NCI-H446 (cell line): ENCODE measurements at regions not wholly inside any gene's neighbourhood (a gene's known extent, or its start where the extent isn't known, plus 50 kb on each side); places are given as distances from the start of the nearest gene placed in this dataset.

ENCODE experiments used
- DNase-seq, 2 experiments: peaks; one replicate each; lab custom pipeline; 2025; lab: John Stamatoyannopoulos, UW

DNA sequence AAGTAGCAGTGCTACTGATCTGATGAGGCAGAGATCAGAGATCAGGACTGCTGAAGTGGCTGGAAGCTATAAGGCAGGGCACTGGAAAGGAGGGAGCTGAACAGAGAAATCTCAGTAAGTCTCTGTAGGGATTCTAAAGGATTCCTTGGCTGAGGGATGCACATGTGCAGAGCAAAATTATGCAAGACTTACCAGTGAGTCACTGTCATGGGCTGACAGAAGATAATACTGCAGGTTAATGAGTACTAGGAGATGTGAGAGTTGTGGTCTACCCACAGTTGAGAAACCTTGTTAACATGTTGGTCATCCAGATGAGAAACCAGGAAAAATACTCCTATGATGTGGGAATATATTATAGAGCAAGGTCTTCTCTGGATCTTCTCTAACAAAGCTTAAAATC lies 378.1 kb downstream of the HAPSTR1 start:
- DNase-seq = no peak

DNA sequence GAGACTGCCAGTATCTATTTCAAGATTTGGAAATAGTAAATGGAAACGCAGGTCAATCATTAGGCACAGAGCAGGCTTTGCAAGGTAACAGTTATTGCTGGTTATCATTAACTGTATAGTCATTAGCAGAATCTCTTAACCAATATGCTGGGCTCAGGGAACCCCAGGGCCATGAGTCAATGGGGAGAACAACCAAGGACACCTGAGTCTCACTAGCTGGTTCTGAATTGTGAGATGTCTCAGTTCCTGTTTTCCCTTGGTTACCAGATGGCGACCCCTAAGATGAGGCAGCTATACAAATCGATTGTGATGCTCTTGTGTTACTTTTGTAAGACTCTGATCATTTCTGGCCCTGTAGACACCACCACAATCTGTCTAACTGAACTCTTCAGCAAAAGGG lies 385.3 kb downstream of the HAPSTR1 start:
- no peak for DNase-seq

DNA sequence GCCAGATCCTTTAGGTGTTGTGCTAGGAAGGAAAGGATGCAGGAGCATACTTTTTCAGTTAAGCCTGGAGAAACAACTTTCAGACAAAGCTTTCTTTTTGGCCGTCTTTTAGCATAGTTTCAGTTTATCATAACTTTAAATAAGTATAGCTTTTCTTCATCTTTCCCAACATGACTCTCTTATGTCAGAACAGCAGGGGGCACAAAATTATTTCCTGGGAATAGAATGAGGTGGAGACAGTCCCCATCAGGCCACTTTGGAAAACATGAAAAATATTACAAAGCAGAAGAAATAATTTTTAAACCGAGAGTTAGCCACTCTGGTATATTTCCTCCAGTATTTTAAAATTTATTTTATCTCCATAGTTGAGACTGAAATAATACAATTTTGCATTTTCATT lies 387.6 kb downstream of the HAPSTR1 start:
- DNase-seq = no peak

DNA sequence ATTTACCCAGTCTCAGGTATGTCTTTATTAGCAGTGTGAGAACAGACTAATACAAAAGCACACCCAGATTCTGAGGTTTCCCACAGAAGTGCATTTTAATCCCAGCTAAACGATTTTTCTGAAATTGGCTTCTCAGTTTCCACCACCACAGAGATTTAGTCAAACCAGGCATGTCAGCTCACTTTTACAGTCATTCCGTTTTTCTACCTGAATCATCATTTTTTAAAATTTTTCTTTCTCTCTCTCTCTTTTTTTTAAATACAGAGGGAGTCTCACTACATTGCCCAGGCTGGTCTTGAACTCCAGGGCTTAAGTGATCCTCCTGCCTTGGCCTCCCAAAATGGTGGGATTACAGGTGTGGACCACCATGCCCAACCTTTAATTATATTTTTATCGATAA lies 389.1 kb downstream of the HAPSTR1 start:
- no peak for DNase-seq

DNA sequence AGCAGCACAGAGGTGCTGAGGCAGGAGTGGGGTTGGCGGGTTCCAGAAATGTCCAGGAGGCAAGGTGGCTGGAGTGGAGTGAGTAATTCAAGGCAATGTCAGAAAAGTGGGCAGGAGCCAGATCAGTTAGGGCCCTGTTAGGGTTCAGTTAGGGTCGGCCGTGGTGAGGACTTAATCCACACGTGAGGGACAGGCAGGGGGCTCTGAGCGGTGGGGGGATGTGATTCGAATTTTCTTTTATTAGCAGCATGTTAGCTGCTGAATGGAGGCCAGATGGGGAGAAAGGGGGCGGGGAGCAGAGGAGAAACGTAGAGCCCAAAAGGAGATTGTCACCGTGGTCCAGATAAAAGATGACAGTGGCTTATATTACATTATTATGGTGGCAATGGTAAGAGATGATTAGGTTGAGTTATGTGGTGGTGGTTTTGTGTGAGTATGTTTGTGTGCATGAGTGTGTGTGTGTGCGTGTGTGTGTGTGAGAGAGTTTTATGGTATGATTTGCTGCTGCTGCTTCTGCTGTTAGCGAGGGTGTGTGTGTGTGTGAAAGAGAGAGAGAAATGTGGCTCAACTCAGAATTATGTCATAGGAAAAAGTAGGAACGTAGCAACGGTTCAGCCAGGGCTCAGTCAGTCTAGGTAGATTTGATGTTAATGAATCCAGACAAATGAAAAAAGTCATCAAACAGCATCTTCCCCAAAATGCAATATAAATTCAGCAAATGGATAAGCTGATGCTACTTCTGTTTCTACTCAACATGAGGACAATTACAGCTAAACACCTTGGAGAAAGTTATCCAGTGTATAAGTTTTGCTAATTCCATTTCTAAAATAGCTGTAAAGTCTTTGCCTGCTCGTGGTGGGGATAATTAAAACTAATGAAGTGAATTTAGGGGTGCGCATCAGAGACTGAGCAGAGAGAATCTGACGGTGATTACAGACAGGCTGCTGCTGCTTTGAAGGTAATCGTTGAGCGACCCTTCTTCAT lies 390.6 kb downstream of the HAPSTR1 start:
- DNase-seq = no peak

DNA sequence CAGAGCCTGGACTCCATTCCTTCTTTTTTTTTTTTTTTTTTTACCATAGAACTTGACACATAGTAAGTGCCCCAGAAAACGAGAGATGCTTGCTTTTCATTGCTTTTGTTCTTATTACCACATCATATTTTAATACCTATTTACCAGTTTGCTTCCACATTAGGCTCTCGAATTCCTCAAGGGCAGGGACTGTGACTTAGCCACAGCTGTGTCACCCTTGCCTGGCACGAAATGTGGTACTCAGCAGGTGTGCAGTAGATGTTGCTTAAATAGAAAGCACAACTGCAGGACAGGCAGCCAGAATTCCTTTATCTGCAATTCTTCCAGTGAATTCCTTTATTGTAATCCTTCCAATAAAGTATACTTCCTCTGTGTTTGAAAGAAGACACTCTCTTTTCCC lies 393.0 kb downstream of the HAPSTR1 start:
- no peak for DNase-seq

DNA sequence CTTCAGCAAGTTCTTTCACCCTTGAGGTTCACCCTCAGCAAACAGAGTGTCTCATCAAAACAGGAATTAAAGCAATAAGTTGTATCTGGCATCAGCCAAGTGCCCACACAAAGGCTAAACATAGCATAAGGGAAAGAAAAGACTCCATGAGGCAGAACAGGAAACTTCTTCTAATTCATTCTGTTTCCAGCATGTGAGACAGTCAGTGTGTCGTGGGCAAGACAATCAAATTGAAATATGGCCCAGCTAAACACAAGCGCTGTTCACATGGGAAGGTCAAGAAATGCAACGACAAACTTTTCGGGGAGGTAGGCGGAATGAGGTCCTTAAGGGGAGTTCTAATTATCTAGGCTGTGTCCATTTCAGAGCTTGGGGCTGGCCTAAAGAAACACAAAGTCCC lies 393.4 kb downstream of the HAPSTR1 start:
- no peak for DNase-seq

GRCh38 chr16:9489835-9490467 lies 398.5 kb downstream of the HAPSTR1 start:
- no peak for DNase-seq

GRCh38 chr16:9495824-9496223 lies 404.4 kb downstream of the HAPSTR1 start:
- DNase-seq = no peak

GRCh38 chr16:9497750-9498149 lies 406.3 kb downstream of the HAPSTR1 start:
- no peak for DNase-seq

DNA sequence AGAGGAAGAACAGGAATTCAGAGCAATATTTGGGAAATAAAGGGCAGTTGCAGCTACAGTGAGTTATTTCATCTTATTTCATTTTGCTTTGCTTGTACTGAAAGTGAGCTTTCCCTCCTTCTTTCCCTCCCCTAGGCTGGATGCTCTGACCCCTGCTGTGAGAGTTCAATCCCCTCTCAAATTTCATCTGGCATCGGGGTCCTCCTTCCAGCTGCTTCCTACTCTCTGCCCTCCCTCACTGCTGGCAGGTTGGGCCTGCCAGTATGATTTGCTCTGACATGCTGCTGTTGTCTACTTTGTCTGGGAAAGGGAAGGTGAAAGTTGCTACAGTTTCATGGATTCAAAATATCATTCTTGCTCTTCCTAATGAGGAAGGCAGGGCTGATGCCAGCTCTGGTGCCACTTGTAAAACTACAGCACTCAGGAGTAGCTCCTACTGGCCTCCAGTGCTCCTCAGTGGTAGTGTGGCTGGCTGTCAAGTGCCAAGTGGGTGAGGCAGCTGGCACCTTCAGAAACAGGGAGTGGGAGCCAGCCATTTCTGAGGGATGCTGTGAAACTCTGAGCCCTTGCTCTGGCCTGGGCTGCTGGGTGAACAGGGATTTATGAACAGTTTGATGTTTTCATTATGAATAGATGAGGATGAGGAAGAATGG lies 408.6 kb downstream of the HAPSTR1 start:
- no peak for DNase-seq

GRCh38 chr16:9500872-9501271 lies 409.4 kb downstream of the HAPSTR1 start:
- DNase-seq = no peak

DNA sequence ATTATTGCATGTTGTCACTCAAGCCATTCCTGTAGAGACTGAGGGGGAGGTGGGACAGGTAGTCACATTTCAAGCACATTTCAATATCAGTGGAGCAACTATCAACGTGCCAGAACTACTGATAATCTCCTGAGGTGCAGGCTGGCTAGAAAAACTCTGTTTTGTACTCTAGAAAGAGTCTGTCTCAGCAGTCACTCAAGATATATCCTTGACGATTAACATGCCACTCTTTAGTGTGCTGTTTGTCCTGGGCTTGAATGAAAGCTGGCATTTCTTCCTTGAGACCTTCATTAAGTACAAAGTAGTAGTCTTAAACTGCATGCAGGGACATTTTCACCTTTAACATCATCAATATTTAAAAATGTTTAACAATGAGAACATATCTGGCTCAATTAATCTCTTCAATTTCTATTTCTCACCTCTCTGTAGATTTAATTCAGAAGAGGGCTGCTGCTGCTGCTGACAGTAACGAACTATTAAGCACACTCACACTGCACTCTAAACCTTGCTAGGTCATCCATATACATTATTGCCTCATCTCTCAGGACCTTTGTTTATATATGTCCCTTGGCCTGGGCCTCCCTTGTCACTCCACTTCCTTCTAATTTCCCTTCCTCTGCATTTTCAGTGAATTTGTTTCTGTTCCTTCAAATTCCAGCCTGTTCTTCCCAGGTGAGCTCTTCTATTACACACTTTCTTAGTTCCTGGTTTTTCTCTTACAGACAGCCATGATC lies 412.0 kb downstream of the HAPSTR1 start:
- no peak for DNase-seq

- DNase-seq = no peak
These were observed 417.0 kb downstream of the HAPSTR1 start for GRCh38 chr16:9508328-9508936.

DNA sequence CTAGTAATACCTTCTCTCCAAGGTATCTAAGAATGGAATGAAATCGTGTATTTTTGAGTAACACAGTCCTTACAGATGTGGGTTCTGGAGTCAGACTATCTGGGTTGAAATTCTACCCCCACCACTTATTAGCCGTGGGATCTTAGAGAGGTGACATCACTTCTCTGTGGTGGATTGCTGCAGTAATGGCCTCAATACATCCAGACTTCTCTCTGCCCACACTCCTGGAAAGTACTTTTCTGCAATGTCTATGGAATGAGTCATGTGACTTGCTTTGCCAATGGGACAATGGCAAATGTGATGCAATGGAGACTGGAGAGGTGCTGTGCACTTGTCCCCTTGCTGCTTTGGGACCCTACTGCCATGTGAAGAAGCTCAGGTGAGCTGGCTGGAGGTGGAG lies 418.2 kb downstream of the HAPSTR1 start:
- DNase-seq = no peak

DNA sequence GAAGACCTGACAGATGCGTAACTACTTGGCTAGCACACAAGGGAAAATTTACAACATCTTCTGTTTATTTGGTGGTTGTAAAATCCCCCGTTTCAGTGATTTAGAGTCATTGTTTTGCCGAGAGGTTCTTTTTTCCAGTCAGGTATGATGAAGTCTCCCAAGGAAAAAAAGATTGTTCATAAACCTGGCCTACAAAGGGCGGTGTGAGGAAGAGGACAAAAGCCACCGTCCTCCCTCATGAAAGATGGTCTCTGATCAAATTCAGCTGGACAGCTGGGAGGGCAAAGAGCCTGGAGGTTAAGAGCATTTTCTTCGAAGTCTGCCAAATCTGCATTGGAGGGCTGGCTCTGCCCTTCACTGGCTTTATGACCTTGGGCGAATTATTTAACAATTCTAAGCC lies 419.9 kb downstream of the HAPSTR1 start:
- DNase-seq = no peak

DNA sequence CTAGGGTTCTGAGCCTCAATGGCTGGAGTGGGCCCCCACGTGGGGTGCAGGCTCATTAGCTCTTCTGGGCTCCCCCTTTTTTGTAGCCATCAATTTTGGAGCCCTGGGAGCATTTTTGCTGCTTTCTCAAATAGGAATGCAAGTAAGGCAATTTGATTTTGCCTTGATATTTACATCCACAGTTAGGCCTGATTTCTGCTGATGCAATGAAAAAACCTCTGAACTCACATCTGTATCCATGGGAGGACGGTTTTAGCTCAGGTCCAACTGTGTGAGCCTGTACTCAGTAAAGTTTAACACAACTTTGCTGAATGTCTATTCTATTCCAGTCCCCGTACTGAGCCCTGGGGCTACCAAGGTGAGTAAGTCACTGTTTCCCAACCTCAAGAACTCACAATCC lies 425.0 kb downstream of the HAPSTR1 start:
- DNase-seq = no peak

- DNase-seq = no peak
These were observed 426.6 kb downstream of the HAPSTR1 start for GRCh38 chr16:9518051-9518450.

DNA sequence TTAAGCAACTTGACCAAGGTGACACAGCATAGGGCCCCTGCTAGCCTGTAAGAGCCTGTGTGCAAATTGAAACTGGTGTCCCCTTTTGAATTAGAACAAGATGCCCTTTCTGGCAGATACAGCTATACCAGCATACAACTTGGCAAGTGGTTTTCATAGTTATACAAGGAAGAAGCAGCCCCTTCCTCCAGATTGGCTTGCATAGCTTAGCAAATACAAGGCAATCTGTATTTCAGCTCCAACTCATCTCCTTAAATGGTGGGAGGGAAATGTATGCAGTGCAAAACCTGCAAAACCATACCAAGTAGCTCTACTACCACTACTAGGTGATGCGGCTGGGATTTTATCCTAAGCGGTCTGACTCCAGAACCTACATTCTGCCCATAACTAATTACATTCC lies 427.1 kb downstream of the HAPSTR1 start:
- DNase-seq = no peak

- no peak for DNase-seq
These were observed 430.4 kb downstream of the HAPSTR1 start for GRCh38 chr16:9521749-9522370.

DNA sequence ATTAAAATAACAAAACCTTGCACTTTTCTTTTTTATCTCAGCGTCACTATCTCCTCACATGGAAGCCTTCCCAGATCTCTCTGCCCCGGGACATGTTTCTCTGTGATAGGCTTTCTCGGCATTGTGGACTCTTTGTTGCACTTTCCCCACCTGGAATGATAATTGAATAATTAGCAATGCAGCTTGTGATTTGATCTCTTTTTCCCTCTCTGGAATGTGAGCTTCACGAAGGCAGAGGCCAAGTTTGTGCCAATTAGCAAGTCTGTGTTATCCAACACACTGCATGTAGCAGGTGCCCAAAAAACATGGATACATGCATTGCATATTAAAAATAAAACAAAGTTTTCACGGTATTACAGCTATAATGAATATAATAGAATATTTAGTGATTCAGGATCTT lies 431.2 kb downstream of the HAPSTR1 start:
- DNase-seq = no peak
